Stimulated activated naive CD4-positive, alpha-beta T cell treated with Interleukin-2 at 50 U/mL for 16 hours (primary cell): ENCODE measurements at regions not wholly inside any gene's neighbourhood (a gene's known extent, or its start where the extent isn't known, plus 50 kb on each side); places are given as distances from the start of the nearest gene placed in this dataset.

Experiments
- DNase-seq: peaks from one replicate; lab custom pipeline; 2025; lab: John Stamatoyannopoulos, UW

- DNase-seq: no peak
Measured at GRCh38 chr1:42034426-42034825, 115.7 kb upstream of the HIVEP3 start.

- DNase-seq: no peak
Measured at GRCh38 chr1:42033629-42034028, 114.9 kb upstream of the HIVEP3 start.

DNA sequence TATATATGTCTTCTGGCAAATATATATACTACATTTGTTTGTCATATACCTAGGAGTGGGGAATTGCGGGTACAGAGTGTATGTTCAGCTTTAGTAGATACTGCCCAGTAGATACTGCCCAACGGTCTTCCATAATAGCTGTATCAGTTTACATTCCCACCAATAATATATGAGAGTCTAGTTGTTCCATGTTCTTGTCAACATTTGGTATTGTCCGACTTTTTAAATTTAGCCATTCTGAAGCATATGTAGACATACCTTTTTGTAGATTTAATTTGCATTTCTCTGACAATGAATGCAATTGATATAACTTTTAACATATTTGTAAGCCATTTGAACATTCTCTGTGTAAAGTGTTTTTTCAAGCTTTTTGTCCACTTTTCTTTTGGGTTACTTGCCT is 99.0 kb upstream of the HIVEP3 start:
- no peak for DNase-seq

DNA sequence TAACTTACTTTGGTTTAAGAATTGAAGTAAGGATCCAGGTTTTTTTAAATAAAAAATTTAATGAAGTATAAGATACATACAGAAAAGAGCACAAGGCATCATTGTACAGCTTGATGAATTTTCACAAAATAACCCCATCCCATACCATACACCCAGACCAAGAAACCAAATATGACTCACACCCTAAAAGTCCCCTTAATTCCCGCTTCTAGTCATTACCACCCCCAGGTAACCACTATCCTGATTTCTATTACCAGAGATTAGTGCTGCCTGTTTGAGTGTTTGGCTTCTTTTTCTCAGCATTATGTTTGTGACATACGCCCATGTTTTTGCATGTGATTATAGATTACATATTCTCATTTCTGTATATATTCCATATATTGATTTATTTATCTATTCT is 98.5 kb upstream of the HIVEP3 start:
- no peak for DNase-seq

DNA sequence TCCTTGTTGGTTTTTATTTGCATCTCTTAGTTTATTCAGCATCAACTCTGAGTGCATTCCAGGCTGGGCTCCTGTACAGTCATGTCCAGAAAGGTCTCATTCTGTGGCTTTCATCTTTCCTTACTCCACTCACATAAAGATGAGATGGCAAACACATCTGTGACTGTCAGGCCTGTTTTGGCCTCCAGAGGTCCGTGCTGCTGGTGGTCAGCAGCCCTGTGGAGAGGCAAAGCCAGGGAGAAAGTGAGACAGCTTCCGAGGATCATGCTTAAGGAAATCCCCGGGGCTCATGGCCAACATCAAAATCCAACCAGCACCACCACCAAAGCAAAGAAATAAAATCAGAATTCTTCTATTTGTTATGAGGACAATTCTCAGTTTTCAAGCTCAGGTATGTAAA is 96.1 kb upstream of the HIVEP3 start:
- DNase-seq: no peak

DNA sequence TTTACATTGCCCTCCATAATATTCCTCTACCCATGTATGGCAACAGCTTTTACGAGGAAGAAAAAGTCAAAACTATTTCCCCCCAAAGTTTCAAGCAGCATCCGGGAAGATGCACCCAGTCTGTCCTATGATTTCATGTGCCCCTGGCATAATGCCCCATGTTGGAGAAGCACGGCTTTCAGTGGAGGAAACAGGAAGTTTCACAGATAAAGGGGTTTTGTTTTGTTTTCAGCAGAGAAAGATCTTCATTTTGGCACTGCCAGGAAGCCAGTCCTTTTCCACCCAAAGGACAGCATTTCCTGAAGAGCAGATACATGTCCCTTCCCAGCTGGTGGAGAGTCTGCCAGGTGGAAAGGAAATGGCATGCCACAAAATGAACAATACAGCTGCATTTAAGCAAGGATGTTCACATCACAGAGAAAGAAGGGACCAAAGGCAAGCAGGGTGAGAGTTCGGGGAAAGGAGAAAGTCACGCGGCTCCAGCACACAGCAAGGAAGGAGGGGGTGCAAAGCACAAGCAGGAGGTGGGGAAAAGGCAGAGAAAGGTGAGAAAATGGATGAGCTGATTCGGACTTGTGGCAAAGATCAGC is 95.3 kb upstream of the HIVEP3 start:
- DNase-seq: no peak

DNA sequence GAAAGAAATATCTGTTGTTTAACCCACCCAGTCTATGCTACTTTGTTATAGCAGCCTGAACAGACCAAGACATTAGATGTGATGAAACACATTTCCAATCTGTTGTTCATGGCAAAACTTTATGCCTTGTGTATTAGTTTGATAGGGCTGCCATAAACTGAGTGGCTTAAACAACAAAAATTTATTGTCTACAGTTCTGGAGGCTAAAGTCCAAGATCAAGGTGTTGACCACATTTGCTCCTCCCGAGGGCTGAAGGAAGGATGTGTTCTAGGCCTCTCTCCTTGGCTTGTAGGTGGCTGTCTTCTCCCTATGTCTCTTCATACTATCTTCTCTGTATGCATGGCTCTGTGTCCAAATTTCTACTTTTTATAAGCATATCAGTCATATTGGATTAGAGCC is 94.1 kb upstream of the HIVEP3 start:
- DNase-seq: no peak

DNA sequence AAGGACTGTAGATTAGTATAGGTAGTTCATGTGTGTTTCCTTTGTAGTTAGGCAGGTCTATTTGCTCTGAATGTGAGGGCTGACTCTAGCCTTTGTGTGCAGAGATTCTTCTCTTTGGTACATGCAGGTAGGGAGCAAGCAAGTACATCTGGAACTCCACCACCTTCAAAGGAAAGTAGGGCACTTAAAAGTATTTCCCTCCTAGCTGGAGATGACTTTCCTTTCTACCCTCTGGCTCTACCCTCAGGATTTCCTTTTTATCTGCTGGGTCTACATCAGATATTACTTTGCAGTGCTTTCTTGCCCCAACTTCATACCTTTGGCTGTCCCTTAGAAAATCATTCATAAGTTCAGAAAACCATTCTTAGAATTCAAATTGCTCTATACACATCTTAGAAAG is 91.7 kb upstream of the HIVEP3 start:
- DNase-seq: no peak

DNA sequence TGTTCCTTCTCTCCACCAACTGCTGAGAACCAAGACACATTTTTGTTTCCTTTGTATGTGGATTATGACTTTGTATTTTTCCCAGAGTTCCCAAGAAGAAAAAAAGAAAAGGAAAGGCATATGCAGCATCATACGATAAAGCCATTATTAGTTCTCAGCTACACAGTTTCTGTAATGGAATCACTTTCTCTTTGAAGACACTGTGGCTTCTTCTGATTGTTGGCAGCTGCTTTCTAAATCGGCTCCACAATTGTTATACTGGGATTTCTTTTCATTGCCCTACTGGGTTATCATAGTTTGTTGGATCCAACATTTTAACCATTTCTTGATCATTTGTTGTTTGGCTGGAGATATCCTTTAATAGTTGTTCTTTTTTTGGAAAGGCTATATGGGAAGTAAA is 89.5 kb upstream of the HIVEP3 start:
- DNase-seq: no peak

DNA sequence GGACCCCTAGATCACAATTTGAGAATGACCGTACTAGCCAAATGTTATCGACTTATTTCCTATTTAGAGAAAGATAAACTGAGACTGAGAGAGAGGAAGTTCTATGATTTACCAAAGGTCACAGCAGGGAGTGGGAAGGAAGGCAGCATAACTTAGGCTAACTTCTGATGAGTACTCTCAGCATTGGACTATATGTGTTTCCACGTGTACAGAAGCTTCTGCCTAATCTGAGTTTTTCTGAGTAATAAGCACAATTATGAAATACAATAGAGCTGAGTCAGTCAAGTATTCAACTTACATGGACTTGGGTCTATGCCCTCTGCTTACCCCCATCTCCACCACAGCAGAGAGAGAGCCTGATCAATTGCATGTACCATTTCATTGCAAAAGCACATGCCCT is 88.1 kb upstream of the HIVEP3 start:
- no peak for DNase-seq

DNA sequence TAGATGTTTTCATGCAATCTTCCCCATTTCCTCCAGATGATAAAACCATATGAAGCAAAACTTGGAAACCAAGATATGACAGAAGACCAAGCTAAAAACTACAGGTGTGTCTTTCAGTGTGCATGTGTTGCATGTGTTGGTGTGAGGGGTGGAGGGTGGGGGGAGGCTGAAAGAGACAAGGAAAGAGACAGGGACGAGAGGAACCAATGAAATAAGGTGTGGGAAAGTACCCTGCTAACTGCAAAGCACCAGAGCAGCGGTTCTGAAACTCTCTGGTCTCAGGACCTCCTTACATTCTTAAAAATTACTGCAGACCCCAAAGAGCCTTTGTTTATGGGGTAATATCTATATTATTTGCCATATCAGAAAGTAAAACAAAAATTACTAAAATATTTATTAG is 87.4 kb upstream of the HIVEP3 start:
- no peak for DNase-seq

DNA sequence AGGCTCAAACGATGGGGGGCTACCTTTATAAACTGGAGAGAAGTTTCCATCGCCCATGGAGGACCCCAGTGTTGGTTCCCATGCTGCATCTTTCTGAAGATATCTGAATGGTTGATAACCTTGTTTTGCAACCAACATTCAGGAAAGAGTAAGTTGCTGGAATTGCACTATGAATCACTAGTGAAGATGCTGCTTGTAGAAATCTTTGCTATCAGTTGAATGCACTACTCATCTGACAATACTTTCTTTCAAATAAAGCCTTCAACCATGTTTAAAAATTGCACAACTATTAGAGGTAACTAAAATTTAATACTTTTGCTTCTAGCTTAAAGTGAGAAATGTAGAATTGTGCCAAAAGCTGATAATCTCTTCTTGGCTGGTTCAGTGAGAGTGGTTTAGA is 86.8 kb upstream of the HIVEP3 start:
- no peak for DNase-seq

DNA sequence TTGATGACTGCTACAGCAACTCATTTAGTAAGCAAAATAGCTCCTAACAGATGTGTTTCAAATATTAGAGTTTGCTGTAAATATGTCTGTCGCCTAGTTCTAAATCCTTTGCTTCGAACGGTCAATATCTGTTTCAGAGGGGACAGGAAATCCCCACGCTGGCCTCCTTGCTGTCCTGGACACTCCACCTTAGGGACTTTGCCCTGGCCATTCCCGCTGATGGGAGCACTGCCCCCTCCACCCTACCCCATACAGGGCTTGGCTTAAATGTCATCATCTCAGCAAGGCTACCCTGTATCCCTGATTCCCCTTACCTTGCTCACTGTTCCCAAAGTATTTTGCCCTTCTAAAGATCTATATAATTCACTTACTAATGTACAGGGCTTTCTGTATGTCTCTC is 86.1 kb upstream of the HIVEP3 start:
- DNase-seq: no peak

- DNase-seq: no peak
Measured at GRCh38 chr1:42004322-42004721, 85.6 kb upstream of the HIVEP3 start.

GRCh38 chr1:42003433-42003832 is 84.7 kb upstream of the HIVEP3 start:
- no peak for DNase-seq

- DNase-seq: no peak
Measured at GRCh38 chr1:42002220-42002619, 83.5 kb upstream of the HIVEP3 start.

DNA sequence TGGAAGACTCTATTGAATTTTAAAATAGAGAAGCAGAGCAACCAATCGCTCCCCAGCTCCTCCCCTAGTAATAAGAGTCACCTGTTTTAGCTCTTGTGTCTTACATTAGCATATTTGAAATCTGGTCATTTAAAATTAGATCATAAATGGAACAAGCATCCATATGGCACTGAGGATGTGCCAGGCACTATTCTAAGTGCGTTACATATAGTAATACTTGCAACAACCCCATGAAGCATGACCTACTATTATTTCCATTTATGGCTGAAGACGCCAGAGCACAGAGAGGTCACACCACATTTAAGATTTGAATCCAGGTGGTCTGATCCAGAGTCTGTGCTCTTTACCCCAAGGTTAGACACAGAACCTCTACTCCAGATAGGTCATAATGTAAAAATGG is 82.0 kb upstream of the HIVEP3 start:
- no peak for DNase-seq

- DNase-seq: no peak
Measured at GRCh38 chr1:41999884-42000283, 81.2 kb upstream of the HIVEP3 start.

- no peak for DNase-seq
Measured at GRCh38 chr1:41998250-41998649, 79.5 kb upstream of the HIVEP3 start.

- no peak for DNase-seq
Measured at GRCh38 chr1:41997153-41997552, 78.4 kb upstream of the HIVEP3 start.

GRCh38 chr1:41995441-41996130 is 76.9 kb upstream of the HIVEP3 start:
- no peak for DNase-seq

- no peak for DNase-seq
Measured at GRCh38 chr1:41994195-41994894, 75.6 kb upstream of the HIVEP3 start.

GRCh38 chr1:41983451-41983850 is 64.7 kb upstream of the HIVEP3 start:
- DNase-seq: no peak

DNA sequence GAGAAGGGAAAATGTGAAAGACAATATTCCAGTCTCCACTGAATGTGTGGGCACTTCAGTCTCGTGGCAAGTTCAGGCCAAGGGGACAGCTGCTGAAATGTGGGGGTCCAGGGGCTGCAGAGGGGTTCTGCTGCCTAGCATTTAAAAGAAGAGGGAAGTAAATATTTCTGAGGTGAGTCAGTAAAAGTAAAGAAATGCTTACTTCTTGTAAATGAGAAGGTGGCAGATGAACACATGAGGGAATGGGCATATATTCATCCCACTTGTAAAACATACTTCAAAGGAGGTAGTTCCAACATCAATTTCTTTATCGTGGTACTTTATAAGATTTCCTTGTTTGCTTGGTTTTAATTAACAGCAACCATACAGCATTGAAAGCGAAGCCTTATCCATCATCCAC is 63.1 kb upstream of the HIVEP3 start:
- DNase-seq: no peak
